ENCODE measurements at regions not wholly inside any gene's neighbourhood (a gene's known extent, or its start where the extent isn't known, plus 50 kb on each side); places are given as distances from the start of the nearest gene placed in this dataset.

- Histone ChIP-seq H3K4me1 (replicated peaks) (no peaks in the 10 kb centered on the region), H3K27me3 (replicated peaks) (no peaks in the 10 kb centered on the region), H3K9me3 (replicated peaks) (no peaks in the 10 kb centered on the region), H3K27ac (no peak overlapping the region), H3K36me3 (no peaks in the 10 kb centered on the region), H3K4me3 (no peak overlapping the region)
- no peak for DNase-seq (ENCODE audit: low read depth in 1 of 2, low spot score in 2 of 2)
Measured at GRCh38 chrX:20803971-20804370, 537.3 kb upstream of the RPS6KA3 start.

GRCh38 chrX:20802036-20802435 is 535.3 kb upstream of the RPS6KA3 start:
- no peaks in the 10 kb centered on the region for H3K4me1 ChIP-seq (replicated peaks)
- no peaks in the 10 kb centered on the region for H3K36me3 ChIP-seq
- no peak overlapping the region for H3K27ac ChIP-seq
- no peak overlapping the region for H3K4me3 ChIP-seq
- no peak for DNase-seq (ENCODE audit: low read depth in 1 of 2, low spot score in 2 of 2)
- no peaks in the 10 kb centered on the region for H3K9me3 ChIP-seq (replicated peaks)
- no peaks in the 10 kb centered on the region for H3K27me3 ChIP-seq (replicated peaks)

- no peak for DNase-seq (ENCODE audit: low read depth in 1 of 2, low spot score in 2 of 2)
- Histone ChIP-seq H3K9me3 (replicated peaks) (no peaks in the 10 kb centered on the region), H3K36me3 (no peaks in the 10 kb centered on the region), H3K4me1 (replicated peaks) (no peaks in the 10 kb centered on the region), H3K4me3 (no peak overlapping the region), H3K27ac (no peak overlapping the region), H3K27me3 (replicated peaks) (no peaks in the 10 kb centered on the region)
Measured at GRCh38 chrX:20796450-20796849, 529.7 kb upstream of the RPS6KA3 start.

GRCh38 chrX:20789103-20789502 is 522.4 kb upstream of the RPS6KA3 start:
- Histone ChIP-seq H3K27me3 (replicated peaks) (no peaks in the 10 kb centered on the region), H3K27ac (no peak overlapping the region), H3K4me1 (replicated peaks) (no peaks in the 10 kb centered on the region), H3K36me3 (no peaks in the 10 kb centered on the region), H3K4me3 (no peak overlapping the region), H3K9me3 (replicated peaks) (no peaks in the 10 kb centered on the region)
- no peak for DNase-seq (ENCODE audit: low read depth in 1 of 2, low spot score in 2 of 2)

- H3K27me3 ChIP-seq (replicated peaks): no peaks in the 10 kb centered on the region
- no peak overlapping the region for H3K27ac ChIP-seq
- no peak for DNase-seq (ENCODE audit: low read depth in 1 of 2, low spot score in 2 of 2)
- no peaks in the 10 kb centered on the region for H3K4me1 ChIP-seq (replicated peaks)
- H3K4me3 ChIP-seq: no peak overlapping the region
- no peaks in the 10 kb centered on the region for H3K9me3 ChIP-seq (replicated peaks)
- no peaks in the 10 kb centered on the region for H3K36me3 ChIP-seq
Measured at GRCh38 chrX:20767346-20767745, 500.6 kb upstream of the RPS6KA3 start.

GRCh38 chrX:20756585-20756984 is 489.9 kb upstream of the RPS6KA3 start:
- H3K9me3 ChIP-seq (replicated peaks): no peaks in the 10 kb centered on the region
- no peak overlapping the region for H3K4me3 ChIP-seq
- no peak overlapping the region for H3K27ac ChIP-seq
- DNase-seq (ENCODE audit: low read depth in 1 of 2, low spot score in 2 of 2): no peak
- no peaks in the 10 kb centered on the region for H3K4me1 ChIP-seq (replicated peaks)
- H3K27me3 ChIP-seq (replicated peaks): no peaks in the 10 kb centered on the region
- no peaks in the 10 kb centered on the region for H3K36me3 ChIP-seq

GRCh38 chrX:20753076-20753475 is 486.4 kb upstream of the RPS6KA3 start:
- no peaks in the 10 kb centered on the region for H3K9me3 ChIP-seq (replicated peaks)
- no peak overlapping the region for H3K4me3 ChIP-seq
- DNase-seq (ENCODE audit: low read depth in 1 of 2, low spot score in 2 of 2): no peak
- no peak overlapping the region for H3K27ac ChIP-seq
- no peaks in the 10 kb centered on the region for H3K36me3 ChIP-seq
- H3K27me3 ChIP-seq (replicated peaks): no peaks in the 10 kb centered on the region
- H3K4me1 ChIP-seq (replicated peaks): no peaks in the 10 kb centered on the region

GRCh38 chrX:20746690-20747089 is 480.0 kb upstream of the RPS6KA3 start:
- Histone ChIP-seq H3K4me3 (no peak overlapping the region), H3K27me3 (replicated peaks) (no peaks in the 10 kb centered on the region), H3K9me3 (replicated peaks) (no peaks in the 10 kb centered on the region), H3K36me3 (no peaks in the 10 kb centered on the region), H3K4me1 (replicated peaks) (no peaks in the 10 kb centered on the region), H3K27ac (no peak overlapping the region)
- DNase-seq (ENCODE audit: low read depth in 1 of 2, low spot score in 2 of 2): no peak

- H3K27me3 ChIP-seq (replicated peaks): no peaks in the 10 kb centered on the region
- H3K4me1 ChIP-seq (replicated peaks): no peaks in the 10 kb centered on the region
- H3K36me3 ChIP-seq: no peaks in the 10 kb centered on the region
- no peaks in the 10 kb centered on the region for H3K9me3 ChIP-seq (replicated peaks)
- DNase-seq (ENCODE audit: low read depth in 1 of 2, low spot score in 2 of 2): no peak
- H3K27ac ChIP-seq: no peak overlapping the region
- H3K4me3 ChIP-seq: no peak overlapping the region
Measured at GRCh38 chrX:20743046-20743445, 476.3 kb upstream of the RPS6KA3 start.

GRCh38 chrX:20742106-20742505 is 475.4 kb upstream of the RPS6KA3 start:
- Histone ChIP-seq H3K36me3 (no peaks in the 10 kb centered on the region), H3K9me3 (replicated peaks) (no peaks in the 10 kb centered on the region), H3K4me3 (no peak overlapping the region), H3K4me1 (replicated peaks) (no peaks in the 10 kb centered on the region), H3K27me3 (replicated peaks) (no peaks in the 10 kb centered on the region), H3K27ac (no peak overlapping the region)
- no peak for DNase-seq (ENCODE audit: low read depth in 1 of 2, low spot score in 2 of 2)

GRCh38 chrX:20740443-20740842 is 473.7 kb upstream of the RPS6KA3 start:
- Histone ChIP-seq H3K27me3 (replicated peaks) (no peaks in the 10 kb centered on the region), H3K4me3 (no peak overlapping the region), H3K9me3 (replicated peaks) (no peaks in the 10 kb centered on the region), H3K27ac (no peak overlapping the region), H3K4me1 (replicated peaks) (no peaks in the 10 kb centered on the region), H3K36me3 (no peaks in the 10 kb centered on the region)
- no peak for DNase-seq (ENCODE audit: low read depth in 1 of 2, low spot score in 2 of 2)

GRCh38 chrX:20739038-20739745 is 472.5 kb upstream of the RPS6KA3 start:
- DNase-seq (ENCODE audit: low read depth in 1 of 2, low spot score in 2 of 2): no peak

GRCh38 chrX:20729416-20729815 is 462.7 kb upstream of the RPS6KA3 start:
- H3K4me1 ChIP-seq (replicated peaks): no peaks in the 10 kb centered on the region
- no peak for DNase-seq (ENCODE audit: low read depth in 1 of 2, low spot score in 2 of 2)
- no peaks in the 10 kb centered on the region for H3K27me3 ChIP-seq (replicated peaks)
- no peak overlapping the region for H3K4me3 ChIP-seq
- H3K36me3 ChIP-seq: no peaks in the 10 kb centered on the region
- no peak overlapping the region for H3K27ac ChIP-seq
- H3K9me3 ChIP-seq (replicated peaks): no peaks in the 10 kb centered on the region

More at GRCh38 chrX:20739038-20739745, 472.5 kb upstream of the RPS6KA3 start:
- Histone ChIP-seq H3K36me3 (no peaks in the 10 kb centered on the region), H3K4me1 (replicated peaks) (no peaks in the 10 kb centered on the region), H3K27ac (no peak overlapping the region), H3K4me3 (no peak overlapping the region), H3K27me3 (replicated peaks) (no peaks in the 10 kb centered on the region), H3K9me3 (replicated peaks) (no peaks in the 10 kb centered on the region)

GRCh38 chrX:20727447-20727846 is 460.7 kb upstream of the RPS6KA3 start:
- DNase-seq (ENCODE audit: low read depth in 1 of 2, low spot score in 2 of 2): no peak
- Histone ChIP-seq H3K36me3 (no peaks in the 10 kb centered on the region), H3K9me3 (replicated peaks) (no peaks in the 10 kb centered on the region), H3K27ac (no peak overlapping the region), H3K4me3 (no peak overlapping the region), H3K4me1 (replicated peaks) (no peaks in the 10 kb centered on the region), H3K27me3 (replicated peaks) (no peaks in the 10 kb centered on the region)

Data from SJSA1 (cell line).